Activated T-helper 1 cell treated with anti-CD3 and anti-CD28 coated beads, Interleukin-12 subunit alpha, Interleukin-12 subunit beta, Interleukin-2, Interleukin-4 antibody, amounts not matched to agents 30 ng/mL and 10 ng/mL and 1 ng/mL, durations not matched to agents 14 hours and 24 hours and 36 hours (primary cell): ENCODE measurements at regions not wholly inside any gene's neighbourhood (a gene's known extent, or its start where the extent isn't known, plus 50 kb on each side); places are given as distances from the start of the nearest gene placed in this dataset.

Source experiments
- DNase-seq: peaks from one replicate; pipeline ENCODE4 v3.0.0; 2021; ENCODE audit warnings: low spot score
- H3K27ac Mint-ChIP-seq: one replicate; pipeline ENCODE4 v1.8.0; 2021; ENCODE audit warnings: mild to moderate bottlenecking, mixed read lengths
- H3K27me3 Mint-ChIP-seq: one replicate; pipeline ENCODE4 v1.8.0; 2022; ENCODE audit warnings: mild to moderate bottlenecking, moderate library complexity, mixed read lengths; ENCODE audit not compliant: insufficient read depth
- H3K36me3 Mint-ChIP-seq: one replicate; pipeline ENCODE4 v1.8.0; 2021; ENCODE audit warnings: low read depth, mixed read lengths
- H3K4me1 Mint-ChIP-seq: one replicate; pipeline ENCODE4 v1.8.0; 2021; ENCODE audit warnings: low read depth, mixed read lengths
- H3K4me3 Mint-ChIP-seq: one replicate; pipeline ENCODE4 v1.8.0; 2021; ENCODE audit warnings: mild to moderate bottlenecking, moderate library complexity, mixed read lengths
- H3K9me3 Mint-ChIP-seq: one replicate; pipeline ENCODE4 v1.8.0; 2021; ENCODE audit warnings: mixed read lengths
- intact Hi-C: fragments of 100-400 bp; cut with micrococcal nuclease; formaldehyde crosslinking; loops from one replicate; pipeline ENCODE4 v1.15.1; 2024

DNA sequence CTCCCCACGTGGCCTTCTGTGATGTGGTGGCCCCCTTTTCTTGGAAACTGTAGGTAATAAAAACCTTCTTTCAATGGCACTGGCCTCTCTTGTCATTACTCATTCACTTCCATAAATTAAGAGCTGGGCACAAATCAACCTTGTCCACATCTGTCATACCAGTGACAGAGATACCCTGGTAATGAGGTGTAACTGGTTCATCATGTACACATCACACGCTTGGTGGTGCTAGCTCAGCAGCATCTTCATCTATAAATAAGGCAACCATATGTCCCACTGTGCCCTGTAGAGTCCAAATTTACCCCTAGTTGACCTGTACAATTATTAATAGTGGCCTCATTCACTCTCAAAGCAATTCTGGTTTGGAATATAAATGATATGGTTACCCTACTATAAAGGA, 245.6 kb downstream of the HIVEP2 start:
- Mint-ChIP-seq H3K36me3 (no peaks in the 10 kb centered on the region), H3K4me3 (no peak overlapping the region), H3K4me1 (peaks cover 8% of the 10 kb centered on the region), H3K9me3 (no peaks in the 10 kb centered on the region), H3K27ac (no peak overlapping the region), H3K27me3 (no peaks in the 10 kb centered on the region)
- intact Hi-C loops = no loop called here
- DNase-seq = no peak

DNA sequence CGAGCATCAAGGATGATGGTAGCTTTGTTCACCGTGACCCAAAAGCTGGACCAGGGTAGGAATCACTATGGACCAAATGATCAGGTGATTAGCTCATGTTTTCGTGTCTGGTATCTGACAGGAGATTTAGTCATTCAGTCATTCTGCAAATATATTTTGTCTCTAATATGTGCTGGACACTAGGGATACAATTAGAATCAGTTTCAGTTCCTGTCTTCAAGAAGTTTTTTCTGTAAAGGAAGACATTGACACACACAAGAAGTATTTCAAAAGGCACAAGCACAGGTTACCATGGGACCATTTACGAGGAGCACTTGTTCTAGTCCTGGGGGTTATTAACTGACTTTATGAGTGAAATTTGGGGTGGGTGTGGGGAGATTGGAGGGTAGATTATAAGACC, 244.9 kb downstream of the HIVEP2 start:
- Mint-ChIP-seq H3K4me1 (peaks cover 1% of the 10 kb centered on the region), H3K27ac (no peak overlapping the region), H3K36me3 (no peaks in the 10 kb centered on the region), H3K4me3 (no peak overlapping the region), H3K27me3 (no peaks in the 10 kb centered on the region), H3K9me3 (no peaks in the 10 kb centered on the region)
- DNase-seq = no peak
- intact Hi-C loops = no loop called here

DNA sequence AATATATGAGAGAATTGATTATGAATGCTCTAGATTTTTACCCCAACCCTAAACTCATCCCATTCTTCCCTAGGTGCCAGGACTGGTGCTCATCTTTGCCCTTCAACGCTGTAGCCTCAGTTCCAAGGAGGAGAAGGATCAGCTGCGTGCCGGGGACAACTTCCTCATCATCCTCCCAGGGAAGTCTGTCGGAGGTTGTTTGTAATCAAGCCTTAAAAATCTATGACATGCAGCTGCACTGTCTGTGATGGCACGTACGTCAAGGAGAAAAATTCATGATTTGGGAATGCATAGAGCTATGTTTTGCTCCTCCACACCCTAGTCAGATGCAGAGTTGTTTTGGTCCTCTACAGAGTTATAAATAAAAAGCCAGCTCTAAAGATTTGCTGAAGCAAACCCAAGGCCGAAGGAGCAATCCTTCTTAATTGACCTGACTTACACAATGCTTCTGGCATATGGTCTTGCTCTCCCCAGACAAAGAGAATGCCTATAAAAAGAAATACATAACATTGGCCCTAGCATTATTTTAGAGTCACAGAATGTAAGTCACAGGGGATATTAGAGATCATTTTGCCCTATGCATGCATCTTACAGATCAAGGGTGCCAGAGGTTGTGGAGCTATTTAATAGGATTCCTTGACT, 244.2 kb downstream of the HIVEP2 start:
- no peak overlapping the region for H3K27ac Mint-ChIP-seq
- no peaks in the 10 kb centered on the region for H3K36me3 Mint-ChIP-seq
- H3K4me3 Mint-ChIP-seq = no peak overlapping the region
- no peaks in the 10 kb centered on the region for H3K9me3 Mint-ChIP-seq
- intact Hi-C loops = no loop called here
- DNase-seq = no peak
- no peaks in the 10 kb centered on the region for H3K27me3 Mint-ChIP-seq
- H3K4me1 Mint-ChIP-seq = no peaks in the 10 kb centered on the region
